Stimulated activated CD4-positive, alpha-beta T cell treated with anti-CD3 and anti-CD28 coated beads, Interleukin-1b, Interleukin-23, amount 100 ng/mL, for 4 hours (primary cell): ENCODE measurements at regions not wholly inside any gene's neighbourhood (a gene's known extent, or its start where the extent isn't known, plus 50 kb on each side); places are given as distances from the start of the nearest gene placed in this dataset.

Experiments used
- DNase-seq, 2 donors: peaks; one replicate each; pipeline ENCODE4 v3.0.0-alpha.2; 2020; ENCODE audit warnings: low read depth in 2 of 2

DNA sequence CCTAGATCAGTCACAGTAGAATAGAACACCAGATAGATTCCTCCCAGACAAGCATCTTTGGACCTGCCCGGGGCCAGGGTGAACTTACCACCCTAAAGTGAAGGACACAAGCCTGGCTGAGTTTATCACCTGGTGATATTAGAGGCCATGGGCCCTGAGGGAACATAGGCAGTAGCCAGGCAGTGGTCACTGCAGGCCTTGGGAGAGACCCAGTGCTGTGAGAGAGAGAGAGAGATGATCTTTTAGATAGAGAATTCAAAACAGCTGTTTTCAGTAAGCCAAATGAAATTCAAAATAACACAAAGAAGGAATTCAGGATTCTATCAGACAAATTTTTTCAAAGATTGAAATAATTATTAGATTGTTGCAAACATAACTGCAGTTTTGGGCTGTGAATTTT, 1679.9 kb downstream of the EFNB2 start:
- DNase-seq, result no peak

DNA sequence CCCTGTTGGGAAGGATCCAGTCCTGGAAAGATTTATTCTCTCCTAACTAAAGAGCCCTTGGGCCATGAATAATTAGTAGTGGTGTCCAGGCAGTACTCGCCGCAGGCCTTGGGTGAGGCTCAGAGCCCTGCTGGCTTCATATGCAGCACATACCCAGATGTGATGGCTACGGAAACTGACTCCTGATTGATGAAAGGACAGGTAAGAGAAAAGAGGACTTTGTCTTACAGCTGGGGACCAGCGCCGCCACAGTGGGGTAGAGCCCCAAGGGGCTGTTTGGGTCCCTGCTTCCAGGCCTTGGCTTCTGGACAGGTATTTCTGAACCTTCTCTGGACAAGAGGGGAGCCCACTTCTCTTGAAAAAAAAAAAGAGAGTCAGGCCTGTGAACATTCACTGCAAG, 1680.8 kb downstream of the EFNB2 start:
- DNase-seq, result no peak

DNA sequence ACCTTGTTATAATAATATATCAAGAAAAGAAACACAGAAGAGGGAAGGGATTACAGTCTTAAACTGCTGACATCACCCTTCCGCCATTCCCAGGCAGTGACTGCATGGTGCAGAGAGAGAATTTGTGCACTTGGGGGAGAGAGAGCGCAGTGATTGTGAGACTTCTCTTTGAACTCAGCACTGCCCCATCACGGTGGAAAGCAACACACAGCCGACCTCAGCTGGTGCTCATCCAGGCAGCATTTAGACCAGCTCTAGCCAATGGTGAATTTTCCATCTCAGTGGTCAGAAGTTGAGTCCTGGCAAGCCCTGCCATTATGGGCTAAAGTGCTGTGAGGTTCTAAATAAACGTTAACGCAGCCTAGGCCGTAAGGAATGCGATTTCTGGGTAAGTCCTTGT, 1681.5 kb downstream of the EFNB2 start:
- no peak for DNase-seq

DNA sequence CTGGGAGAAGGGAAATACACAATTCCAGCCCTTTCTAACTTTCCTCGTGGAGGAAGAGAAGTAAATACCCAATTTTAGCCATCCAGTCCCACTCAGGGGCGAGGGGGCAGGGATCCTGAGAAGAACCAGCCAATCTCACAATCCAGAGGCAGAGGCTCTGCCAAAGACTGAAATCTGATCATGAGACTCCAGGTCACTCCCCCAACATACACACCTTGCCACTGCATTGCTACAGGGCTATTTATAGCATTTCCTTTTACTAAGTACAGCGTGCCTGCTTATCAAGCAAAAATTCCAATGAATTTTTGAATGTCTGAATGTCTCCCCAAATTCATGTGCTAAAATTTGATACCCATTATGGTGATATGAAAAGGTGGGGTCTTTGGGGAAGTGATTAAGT, 1687.5 kb downstream of the EFNB2 start:
- DNase-seq, result no peak

DNA sequence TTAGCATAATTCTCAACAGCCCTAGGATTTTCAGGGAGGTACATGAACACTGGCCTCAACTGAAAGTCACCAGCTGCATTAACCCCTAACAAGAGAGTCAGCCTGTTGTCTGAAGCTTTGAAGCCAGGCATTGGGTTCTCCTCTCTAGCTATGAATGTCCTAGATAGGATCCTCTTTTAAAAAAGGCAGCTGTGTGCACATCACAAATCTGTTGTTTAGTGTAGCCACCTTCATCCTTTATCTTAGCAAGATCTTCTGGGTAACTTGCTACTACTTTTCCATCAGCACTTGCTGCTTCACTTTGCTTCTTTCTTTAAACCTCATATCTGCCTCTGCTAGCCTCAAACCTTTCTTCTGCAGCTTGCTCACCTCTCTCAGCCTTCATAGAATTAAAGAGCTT, 1692.1 kb downstream of the EFNB2 start:
- no peak for DNase-seq

DNA sequence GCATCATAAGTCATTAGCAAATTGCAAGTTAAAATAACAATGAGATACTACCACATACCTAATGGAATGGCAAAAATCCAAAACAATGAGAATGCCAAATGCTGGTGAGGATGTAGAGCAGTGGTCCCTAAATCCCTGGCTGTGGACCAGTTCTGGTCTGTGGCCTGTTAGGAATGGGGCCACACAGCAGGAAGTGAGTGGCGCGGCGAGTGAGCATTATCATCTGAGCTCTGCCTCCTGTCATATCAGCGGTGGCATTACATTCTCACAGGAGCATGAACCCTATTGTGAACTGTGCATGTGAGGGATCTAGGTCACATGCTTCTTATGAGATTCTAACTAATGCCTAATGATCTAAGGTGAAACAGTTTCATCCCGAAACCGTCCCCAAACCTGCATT, 1694.4 kb downstream of the EFNB2 start:
- no peak for DNase-seq

DNA sequence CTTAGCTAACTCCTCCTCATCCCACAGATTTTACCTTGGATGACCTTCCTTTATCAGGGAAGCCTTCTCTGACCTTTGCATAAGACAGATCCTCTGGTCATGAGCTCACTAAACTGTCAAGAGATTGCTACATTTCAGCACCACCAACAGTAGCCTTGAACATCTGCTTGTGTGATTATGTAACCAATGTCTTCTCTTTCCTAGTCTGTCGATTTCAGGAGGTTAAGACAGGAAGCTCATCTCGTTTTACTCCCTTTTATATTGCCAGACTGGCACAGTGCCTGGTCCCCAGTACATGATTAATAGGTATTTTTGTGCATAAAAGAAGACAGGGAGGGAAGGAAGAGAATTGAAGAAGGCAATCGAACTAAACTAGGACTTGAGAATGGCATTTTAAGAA, 1697.7 kb downstream of the EFNB2 start:
- no peak for DNase-seq

DNA sequence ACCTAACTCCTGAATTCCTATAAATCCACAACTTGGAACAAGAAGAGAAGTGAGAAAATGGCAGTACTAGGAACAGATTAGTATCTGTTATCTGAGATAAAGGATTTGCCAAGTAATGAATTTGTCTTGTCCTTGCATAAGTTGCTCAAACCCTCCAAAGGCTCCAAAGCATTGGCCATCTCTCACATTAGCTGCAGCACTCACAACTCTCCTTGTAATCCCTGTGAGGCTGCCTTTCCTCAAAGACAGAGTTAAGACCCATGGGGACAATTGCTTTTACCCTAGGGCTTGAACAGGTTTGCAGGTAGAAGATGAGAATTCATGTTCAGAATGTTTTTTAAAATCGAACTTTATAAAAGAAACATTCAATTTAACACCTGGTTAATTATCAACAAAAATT, 1702.2 kb downstream of the EFNB2 start:
- no peak for DNase-seq

DNA sequence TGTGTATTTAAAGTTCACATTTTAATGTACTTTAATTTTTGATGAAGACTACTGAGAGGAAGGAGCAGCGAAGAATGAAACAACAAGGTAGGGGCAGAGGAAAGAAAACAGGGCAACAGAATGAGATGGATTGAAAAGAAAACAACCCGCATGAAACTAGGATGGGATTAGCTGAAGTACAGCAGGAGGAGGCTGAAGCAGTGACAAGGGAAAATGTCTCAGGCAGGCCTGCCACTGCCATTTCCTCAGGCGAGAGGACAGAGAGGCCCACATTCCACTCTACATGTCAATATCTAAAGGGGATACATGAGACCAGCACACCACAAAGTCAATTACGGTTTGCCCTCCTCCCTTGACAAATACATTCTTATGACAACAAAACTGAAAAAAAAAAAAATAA, 1703.2 kb downstream of the EFNB2 start:
- DNase-seq, result no peak

DNA sequence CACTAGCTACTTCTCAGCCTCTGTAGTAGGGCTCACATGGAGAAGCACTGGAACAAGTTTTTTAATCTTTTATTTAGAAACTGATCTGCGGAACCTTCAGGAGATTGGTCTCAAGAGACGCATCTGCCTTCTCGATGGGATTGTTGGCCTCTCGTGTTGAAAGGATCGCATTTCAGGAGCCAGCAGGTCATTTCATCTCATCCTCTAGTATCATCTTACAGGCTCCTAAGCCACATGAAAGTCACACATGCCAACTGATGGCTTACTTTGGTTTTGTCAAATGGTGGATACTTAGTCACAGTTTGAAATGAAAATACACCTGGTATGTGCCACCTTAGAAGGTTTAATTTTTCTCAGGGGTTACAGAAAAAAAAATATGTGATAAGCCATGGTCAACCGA, 1703.6 kb downstream of the EFNB2 start:
- DNase-seq, result no peak

DNA sequence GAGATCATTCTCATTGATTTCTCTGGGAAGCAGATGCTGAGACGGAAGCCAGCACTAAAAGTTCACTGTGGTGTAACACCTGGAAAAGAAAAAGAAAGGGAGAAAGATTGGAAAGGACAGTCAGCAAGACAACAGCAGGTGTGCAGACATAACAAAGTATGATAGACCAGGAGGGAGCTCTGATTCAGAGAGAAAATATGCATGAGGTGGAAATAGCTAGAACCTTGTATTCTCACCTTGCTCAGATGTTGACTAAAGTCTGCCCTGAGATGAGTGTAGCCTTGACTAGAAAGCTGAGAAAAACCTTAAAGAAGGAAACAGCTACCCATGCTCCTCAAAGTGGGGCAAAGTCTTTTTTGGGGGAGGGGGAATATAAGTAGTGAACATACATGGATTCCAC, 1711.8 kb downstream of the EFNB2 start:
- no peak for DNase-seq

DNA sequence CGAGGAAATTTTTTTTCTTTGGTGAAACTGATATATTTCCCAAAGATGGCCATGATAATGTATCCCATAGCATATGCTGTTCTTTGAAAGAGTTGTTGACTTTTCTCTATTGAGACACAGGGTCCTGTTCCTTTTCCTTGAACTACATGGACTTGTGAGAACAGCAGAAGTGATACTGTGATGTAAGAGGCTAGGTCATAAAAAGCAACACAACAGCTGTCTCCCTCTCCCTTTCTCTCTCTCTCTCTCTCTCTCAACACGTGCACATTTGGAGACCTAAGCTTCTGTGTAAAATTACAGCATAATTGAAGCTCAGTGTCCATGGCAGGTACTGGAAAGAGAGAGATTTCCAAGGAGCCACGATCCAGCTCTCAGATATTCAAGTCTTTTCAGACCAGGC, 1712.4 kb downstream of the EFNB2 start:
- no peak for DNase-seq

DNA sequence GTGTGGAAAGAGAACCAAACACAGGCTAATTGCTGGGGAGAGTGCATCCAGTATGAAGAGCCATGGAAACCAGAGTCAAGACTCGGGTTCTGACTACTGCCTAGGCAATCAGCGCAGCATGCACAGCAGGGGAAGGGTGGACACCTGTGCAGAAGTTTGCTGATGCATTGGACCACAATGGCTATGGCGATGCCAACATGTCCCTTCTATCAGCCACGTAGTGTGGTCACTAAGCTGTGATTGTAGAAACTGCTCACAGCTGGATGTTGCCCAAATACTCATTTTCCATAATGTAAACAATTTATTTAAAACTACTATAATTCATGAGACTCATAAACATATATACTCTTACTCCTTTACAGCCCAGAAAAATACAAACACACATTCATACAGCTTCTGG, 1718.2 kb downstream of the EFNB2 start:
- DNase-seq, result no peak

DNA sequence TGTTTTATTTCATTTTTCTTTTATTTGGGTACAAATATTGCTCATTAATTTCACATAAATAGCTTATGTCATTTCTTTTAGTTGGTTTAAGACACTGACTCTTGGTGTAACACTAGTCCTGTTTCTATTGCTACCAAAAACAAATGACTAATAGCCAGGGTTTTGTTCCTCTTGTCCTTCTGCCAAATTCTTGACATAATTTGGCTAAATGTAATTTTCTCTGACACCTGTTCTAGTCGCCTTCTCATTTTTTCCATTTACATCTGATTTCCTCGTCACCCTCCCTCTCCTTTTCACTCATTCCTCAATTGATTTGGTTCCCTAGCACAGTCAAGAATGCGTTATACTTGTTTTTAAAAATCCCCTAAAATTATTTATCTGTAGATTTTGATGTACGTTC, 1718.7 kb downstream of the EFNB2 start:
- no peak for DNase-seq

DNA sequence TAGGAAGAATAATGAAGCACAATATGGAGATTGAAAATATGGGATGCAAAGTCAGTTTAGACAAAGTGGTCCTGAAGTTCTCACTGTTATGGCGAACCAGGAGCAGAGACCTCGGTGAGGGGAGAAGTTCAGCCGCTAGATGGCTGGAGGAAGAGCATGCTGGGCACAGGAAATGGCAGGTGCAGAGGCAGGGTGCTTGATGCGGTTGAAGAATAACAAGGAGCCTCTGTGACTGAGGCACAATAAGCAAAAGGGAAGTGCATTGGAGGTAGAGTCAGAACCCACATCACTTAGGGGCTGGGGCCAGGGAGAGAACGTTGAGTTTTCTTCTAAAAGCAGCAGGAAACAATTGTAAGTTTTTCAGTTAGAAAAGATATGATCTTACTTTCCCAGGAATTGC, 1725.2 kb downstream of the EFNB2 start:
- no peak for DNase-seq

DNA sequence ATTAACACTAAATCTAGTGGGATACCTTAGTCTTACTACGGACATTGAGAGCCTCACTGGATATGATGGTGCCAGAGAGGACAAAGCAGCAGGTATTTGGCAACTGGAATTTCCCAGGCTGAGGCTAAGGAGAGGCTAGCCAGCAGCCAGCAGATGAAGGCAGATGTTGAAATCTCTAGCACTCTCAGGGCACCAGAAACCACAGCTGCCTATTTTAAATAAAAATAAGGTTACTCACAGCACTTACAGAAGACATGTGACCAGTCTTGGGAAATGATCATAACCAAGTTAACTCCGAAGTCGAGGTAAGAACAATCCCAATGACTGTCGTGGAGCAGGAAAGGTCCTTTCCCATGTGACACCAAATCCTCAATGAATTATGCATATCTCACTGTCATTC, 1726.0 kb downstream of the EFNB2 start:
- no peak for DNase-seq

DNA sequence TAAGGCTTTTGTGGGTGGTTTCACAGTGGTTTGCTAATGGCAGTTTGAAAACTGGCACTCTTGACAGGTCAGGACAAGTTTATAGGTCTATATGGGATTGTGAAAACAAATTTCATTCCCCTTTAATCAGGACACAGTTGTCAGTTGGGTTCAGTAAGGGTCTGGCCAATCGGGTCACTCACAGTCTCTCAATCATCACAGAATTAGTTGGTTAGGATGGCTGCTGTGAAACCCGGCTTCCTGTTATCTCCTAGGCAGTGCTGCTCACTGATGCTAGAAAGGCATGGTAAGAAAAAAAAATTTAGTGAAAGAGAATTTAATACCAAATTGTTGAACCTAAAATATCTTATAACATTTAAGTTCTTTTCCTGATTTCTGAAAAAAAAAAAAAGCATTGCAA, 1730.1 kb downstream of the EFNB2 start:
- DNase-seq, result no peak

DNA sequence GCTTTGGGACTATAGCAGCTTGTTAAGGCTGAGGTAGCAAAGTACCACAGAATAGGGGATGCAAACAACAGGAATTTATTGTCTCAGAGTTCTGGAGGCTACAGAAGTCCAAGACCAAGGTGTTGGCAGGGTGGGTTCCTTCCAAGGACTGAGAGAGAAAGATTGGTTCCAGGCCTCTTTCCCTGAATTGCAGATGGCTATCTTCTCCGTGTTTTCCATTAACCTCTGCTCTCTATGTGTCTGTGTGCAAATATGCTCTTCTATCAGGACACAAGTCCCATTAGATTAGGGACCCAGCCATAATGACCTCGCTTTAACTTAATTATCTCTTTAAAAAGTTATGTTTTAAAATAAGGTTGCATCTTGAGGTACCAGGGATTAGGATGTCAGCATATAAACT, 1732.9 kb upstream of the SLC10A2 start:
- no peak for DNase-seq

DNA sequence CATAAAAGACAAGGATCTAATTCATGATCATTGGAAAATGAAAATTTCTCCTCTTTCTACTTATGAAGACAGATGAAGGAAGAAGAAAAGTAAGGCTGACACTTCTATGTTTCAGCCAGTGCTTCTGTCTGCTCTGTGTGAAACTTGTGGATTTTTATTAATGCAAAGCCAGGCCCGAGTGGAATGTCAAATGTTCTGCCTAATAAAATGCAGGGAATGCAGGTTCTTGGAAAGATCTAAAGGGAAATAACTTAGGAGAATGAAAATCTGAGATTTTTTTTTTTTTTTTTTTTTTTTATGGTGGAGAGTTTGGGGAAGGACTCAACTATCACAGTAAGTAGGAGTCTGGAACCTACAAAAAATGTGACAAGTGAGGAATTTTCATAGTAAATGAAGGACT, 1732.3 kb upstream of the SLC10A2 start:
- DNase-seq, result no peak

DNA sequence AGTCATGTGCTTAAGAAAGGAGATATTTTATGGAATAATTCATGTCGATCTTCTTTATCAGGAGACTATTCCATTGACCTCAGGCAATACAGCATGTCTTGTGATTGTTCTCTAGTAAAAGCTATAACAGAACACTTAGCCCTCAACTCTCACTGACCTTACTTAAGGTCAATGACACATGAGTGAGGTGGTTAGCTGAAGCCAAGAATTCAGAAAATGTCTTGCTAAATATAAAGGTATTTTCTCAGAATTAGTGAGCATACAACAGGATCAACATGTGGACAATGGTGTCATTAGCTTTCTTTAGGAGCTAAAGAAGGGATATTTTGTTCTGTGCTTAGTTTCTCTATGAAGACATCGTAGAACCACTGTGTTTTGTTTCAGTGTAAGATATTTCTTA, 1730.4 kb upstream of the SLC10A2 start:
- DNase-seq, result no peak

DNA sequence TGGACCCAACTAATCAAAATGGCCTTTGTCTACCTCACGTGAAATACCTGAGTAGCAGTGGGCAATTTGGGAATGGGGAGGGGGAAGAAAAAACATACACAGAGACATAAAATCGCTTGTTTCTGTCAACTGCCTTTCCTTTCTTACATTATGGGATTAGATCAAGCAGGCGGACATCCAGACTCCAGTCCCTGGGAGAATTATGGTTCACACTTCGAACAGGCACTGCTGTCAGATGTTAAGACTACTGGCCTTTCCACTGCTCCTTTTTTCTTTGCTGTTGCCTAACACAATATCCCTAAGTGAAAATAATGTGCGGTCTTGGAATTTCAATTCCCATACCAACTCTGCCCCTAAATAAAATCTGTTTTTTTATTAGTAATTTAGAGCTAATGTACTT, 1719.7 kb upstream of the SLC10A2 start:
- DNase-seq, result no peak

DNA sequence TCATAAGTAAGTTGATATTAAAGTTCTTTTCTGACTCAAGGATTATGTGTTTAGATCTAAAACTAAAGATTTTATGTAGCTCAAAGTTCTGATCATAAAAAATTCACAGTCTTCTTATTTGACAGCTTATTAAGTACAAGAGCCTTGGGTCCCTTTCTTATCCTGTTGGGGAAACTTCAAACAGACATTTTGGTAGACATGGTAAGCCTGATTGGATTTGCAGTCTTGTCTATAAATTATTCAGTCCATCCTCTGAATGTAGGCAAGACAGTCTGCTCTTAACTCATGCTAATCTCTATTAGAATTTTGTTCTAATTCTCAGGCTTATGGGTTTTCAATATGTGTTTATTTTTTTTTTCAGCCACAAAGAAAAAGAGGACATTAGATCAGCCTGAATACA, 1718.7 kb upstream of the SLC10A2 start:
- no peak for DNase-seq

DNA sequence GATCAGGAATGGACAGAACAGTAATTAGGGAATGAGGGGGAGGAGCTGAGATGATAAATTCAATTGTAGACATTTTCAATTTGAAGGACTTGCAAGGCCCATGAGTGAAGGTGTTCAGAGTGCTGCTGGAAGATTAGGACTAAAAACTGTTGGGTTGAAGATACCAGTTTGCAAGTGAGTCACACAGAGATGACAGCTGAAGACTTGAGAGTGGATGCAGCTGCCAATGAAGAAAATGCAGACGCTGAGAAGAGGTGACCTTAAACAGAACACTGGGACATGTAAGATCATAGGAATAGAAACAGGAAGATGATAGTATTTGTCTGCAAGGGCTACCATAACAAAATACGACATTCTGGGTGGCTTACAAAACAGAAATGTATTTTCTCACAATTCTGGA, 1716.5 kb upstream of the SLC10A2 start:
- DNase-seq, result no peak

DNA sequence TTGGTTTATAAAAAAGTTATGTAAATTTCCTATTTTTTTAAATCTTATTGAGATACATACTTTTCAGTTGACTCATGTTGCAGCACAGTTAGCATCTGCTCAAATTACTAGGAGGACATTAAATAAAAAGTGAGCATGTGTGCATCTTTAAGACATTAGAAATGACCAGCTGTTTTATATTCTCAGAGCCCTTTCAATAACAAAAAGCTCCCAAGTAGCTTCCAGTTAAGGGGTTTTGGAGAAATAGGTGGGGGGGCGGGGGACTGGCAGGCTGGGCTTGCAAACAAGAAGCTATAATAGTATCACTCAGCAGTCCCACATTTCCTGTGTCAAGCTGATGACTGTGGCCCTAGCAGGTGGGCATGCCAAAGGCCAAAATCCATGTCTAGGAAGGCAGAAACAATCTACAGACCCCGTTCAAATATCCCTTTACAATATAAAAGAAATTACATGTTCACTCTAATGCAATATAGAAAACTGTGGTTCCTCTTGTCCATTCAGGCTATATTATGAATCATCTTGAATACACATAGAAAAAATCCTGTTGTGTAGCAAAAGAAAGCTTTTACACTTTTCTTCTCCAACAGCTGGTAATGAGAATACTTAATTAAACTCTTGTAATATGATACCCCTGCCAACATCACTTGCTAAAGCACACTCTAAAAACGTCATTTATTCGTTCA, 1713.2 kb upstream of the SLC10A2 start:
- DNase-seq, result no peak

DNA sequence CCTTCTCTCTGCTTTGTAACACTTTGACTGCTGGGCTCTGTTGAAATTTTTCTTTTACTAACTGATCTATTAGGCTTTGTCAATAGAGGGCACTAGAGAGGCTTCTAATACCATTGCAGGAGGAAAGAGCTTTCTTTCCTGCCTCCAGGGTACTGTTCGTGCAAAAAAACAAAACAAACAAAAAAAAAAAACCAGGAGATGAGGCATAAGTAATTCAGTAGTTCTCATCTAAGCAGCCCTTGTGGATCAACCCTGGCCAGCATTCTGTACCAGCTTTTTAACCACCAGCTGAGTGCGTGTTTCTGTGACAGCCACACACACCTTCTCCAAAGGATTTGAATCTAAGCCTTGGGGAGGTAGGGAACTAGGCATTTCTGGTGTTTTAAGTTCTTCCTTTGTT, 1707.6 kb upstream of the SLC10A2 start:
- DNase-seq, result no peak
